ENCODE measurements at regions not wholly inside any gene's neighbourhood (a gene's known extent, or its start where the extent isn't known, plus 50 kb on each side); places are given as distances from the start of the nearest gene placed in this dataset.

- TF ChIP-seq, protein P1, sequence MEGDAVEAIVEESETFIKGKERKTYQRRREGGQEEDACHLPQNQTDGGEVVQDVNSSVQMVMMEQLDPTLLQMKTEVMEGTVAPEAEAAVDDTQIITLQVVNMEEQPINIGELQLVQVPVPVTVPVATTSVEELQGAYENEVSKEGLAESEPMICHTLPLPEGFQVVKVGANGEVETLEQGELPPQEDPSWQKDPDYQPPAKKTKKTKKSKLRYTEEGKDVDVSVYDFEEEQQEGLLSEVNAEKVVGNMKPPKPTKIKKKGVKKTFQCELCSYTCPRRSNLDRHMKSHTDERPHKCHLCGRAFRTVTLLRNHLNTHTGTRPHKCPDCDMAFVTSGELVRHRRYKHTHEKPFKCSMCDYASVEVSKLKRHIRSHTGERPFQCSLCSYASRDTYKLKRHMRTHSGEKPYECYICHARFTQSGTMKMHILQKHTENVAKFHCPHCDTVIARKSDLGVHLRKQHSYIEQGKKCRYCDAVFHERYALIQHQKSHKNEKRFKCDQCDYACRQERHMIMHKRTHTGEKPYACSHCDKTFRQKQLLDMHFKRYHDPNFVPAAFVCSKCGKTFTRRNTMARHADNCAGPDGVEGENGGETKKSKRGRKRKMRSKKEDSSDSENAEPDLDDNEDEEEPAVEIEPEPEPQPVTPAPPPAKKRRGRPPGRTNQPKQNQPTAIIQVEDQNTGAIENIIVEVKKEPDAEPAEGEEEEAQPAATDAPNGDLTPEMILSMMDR (IDR thresholded peaks at IDR 0.05) = no peak
- TF ChIP-seq POLR2A (IDR thresholded peaks at IDR 0.05) = no peak
These were observed 901.6 kb downstream of the BCL11B start for GRCh38 chr14:98370352-98370751.
